K562 (cell line): ENCODE measurements at regions not wholly inside any gene's neighbourhood (a gene's known extent, or its start where the extent isn't known, plus 50 kb on each side); places are given as distances from the start of the nearest gene placed in this dataset.

ENCODE experiments used
- ATAC-seq: fragments of 200-7000 bp; cut with Tn5 transposase; 3 replicates; pipeline ENCODE4 v1.9.1; 2020; ENCODE audit warnings: moderate library complexity
- BruUV-seq: library from RNA; stranded (reverse); fragments of 400-500 nt; replicated peaks from 2 replicates; lab custom pipeline; 2021; lab: Mats Ljungman, UMichigan
- CTCF ChIA-PET: fragments of 300-600 bp; formaldehyde crosslinking; extraction: SDS; loops from one replicate; lab custom pipeline; 2021; ENCODE audit warnings: low intra/inter-chr PET ratio; lab: Yijun Ruan, JAX
- POLR2A ChIA-PET: fragments of 300-600, 350-650 bp; sonication (Branson Sonifier 250); formaldehyde crosslinking; extraction: SDS; loops from one replicate; lab custom pipeline; 2021; ENCODE audit warnings: antibody characterized with exemption, inconsistent platforms; lab: Yijun Ruan, JAX
- DNase-seq, 4 experiments: peaks; one replicate each; pipeline versions ENCODE4 v3.0.0 to v3.0.0-alpha.2; 2011 to 2018; ENCODE audit warnings: low spot score in 3 of 4, mixed read lengths in 3 of 4; ENCODE audit errors: extremely low read depth in 1 of 4
- FAIRE-seq: peaks from 2 replicates; lab custom pipeline; 2011; peaks lifted over from hg19 to GRCh38; lab: Jason Lieb, UNC
- H2AFZ ChIP-seq: 2 replicates; pipeline ENCODE4 v1.6.0; 2011; ENCODE audit warnings: low read depth, low read length, control low read depth, inconsistent platforms
- H3K27ac ChIP-seq: fragments of 200-600 bp; 3 replicates; pipeline ENCODE4 v1.8.0; 2011; ENCODE audit warnings: low read depth, mild to moderate bottlenecking, control low read depth, inconsistent platforms, low read length, moderate library complexity, mixed read lengths; ENCODE audit errors: extremely low read depth
- H3K27me3 ChIP-seq, 2 experiments: fragments of 300-600 bp in 1 of 2; 2 replicates in 1 of 2; 3 replicates in 1 of 2; pipeline versions ENCODE4 v1.6.0 to v1.8.0; 2011; ENCODE audit warnings: inconsistent platforms in 2 of 2, low read length in 2 of 2, mild to moderate bottlenecking in 1 of 2, mixed read lengths in 1 of 2, moderate library complexity in 1 of 2; ENCODE audit not compliant: control insufficient read depth in 2 of 2, insufficient read depth in 2 of 2
- H3K36me3 ChIP-seq: fragments of 300-600 bp; 3 replicates; pipeline ENCODE4 v1.8.0; 2011; ENCODE audit warnings: mild to moderate bottlenecking, low read length, inconsistent platforms; ENCODE audit not compliant: control insufficient read depth, insufficient read depth
- H3K4me1 ChIP-seq, 2 experiments: fragments of 200-600 bp in 1 of 2; replicated peaks in 1 of 2; 2 replicates in 1 of 2; 3 replicates in 1 of 2; pipeline versions ENCODE4 v1.5.1 to v1.8.0; 2011; ENCODE audit warnings: inconsistent platforms in 2 of 2, low read length in 2 of 2, mild to moderate bottlenecking in 1 of 2, mixed read lengths in 1 of 2, moderate library complexity in 1 of 2; ENCODE audit not compliant: control insufficient read depth in 2 of 2, insufficient read depth in 2 of 2
- H3K4me2 ChIP-seq: 2 replicates; pipeline ENCODE4 v1.6.1; 2011; ENCODE audit warnings: low read length, control low read depth, inconsistent platforms, mixed read lengths; ENCODE audit not compliant: insufficient read depth
- H3K4me3 ChIP-seq: fragments of 200-600 bp; sonication (generic), shearing (Covaris generic); 2 replicates; pipeline ENCODE4 v1.5.1; 2016; ENCODE audit warnings: control low read depth, inconsistent platforms
- H3K79me2 ChIP-seq: fragments of 200-600 bp; 3 replicates; pipeline ENCODE4 v1.8.0; 2011; ENCODE audit warnings: low read length, inconsistent platforms; ENCODE audit not compliant: control insufficient read depth, insufficient read depth
- H3K9ac ChIP-seq, 2 experiments: 2 replicates each; pipeline versions ENCODE4 v1.6.0 to v1.6.1; 2011; ENCODE audit warnings: low read depth in 2 of 2, low read length in 2 of 2, control low read depth in 1 of 2, inconsistent platforms in 1 of 2, mild to moderate bottlenecking in 1 of 2, mixed read lengths in 1 of 2; ENCODE audit not compliant: insufficient read depth in 1 of 2
- H3K9me1 ChIP-seq: one replicate; pipeline ENCODE4 v1.6.0; 2011; ENCODE audit warnings: inconsistent platforms, mild to moderate bottlenecking, low read length, moderate library complexity; ENCODE audit not compliant: control insufficient read depth, insufficient read depth
- H3K9me3 ChIP-seq: replicated peaks from 2 replicates; pipeline ENCODE4 v1.5.1; 2011; ENCODE audit warnings: low read depth, low read length, inconsistent platforms; ENCODE audit not compliant: control insufficient read depth, insufficient read depth
- H4K20me1 ChIP-seq: replicated peaks from 2 replicates; pipeline ENCODE4 v1.6.1; 2011; ENCODE audit warnings: low read length, inconsistent platforms, mixed read lengths; ENCODE audit not compliant: control insufficient read depth, insufficient read depth
- CBX3 ChIP-seq, 2 experiments: IDR thresholded peaks; 1 replicate in 1 of 2; 2 replicates in 1 of 2; pipeline ENCODE4 v1.6.1; 2012; ENCODE audit warnings: inconsistent platforms in 2 of 2, low read length in 2 of 2, borderline replicate concordance in 1 of 2, control low read depth in 1 of 2
- CBX5 ChIP-seq: IDR thresholded peaks from 2 replicates; pipeline ENCODE4 v1.6.1; 2014; ENCODE audit warnings: low read depth, borderline replicate concordance
- EP300 ChIP-seq: IDR thresholded peaks from 2 replicates; pipeline ENCODE4 v1.6.1; 2012; ENCODE audit warnings: low read length, improper control_type of control experiment
- JUND ChIP-seq, 2 experiments: IDR thresholded peaks; 2 replicates in 1 of 2; 3 replicates in 1 of 2; pipeline ENCODE4 v1.6.1; 2011; ENCODE audit warnings: borderline replicate concordance in 2 of 2, low read depth in 2 of 2, low read length in 2 of 2, improper control_type of control experiment in 1 of 2, missing biosample characterization in 1 of 2, missing genetic modification characterization in 1 of 2, missing genetic modification reagents in 1 of 2
- NCOA4 ChIP-seq: fragments of 450-650 bp; IDR thresholded peaks from 2 replicates; pipeline ENCODE4 v1.6.1; 2018; ENCODE audit warnings: mild to moderate bottlenecking; ENCODE audit not compliant: partially characterized antibody
- PTRF ChIP-seq: fragments of 450-650 bp; IDR thresholded peaks from 2 replicates; pipeline ENCODE4 v1.6.1; 2016; ENCODE audit warnings: mild to moderate bottlenecking, missing genetic modification characterization, missing compliant biosample characterization
- ZNF717 ChIP-seq: fragments of 250-450 bp; sonication (Bioruptor Pico); IDR thresholded peaks from 2 replicates; pipeline ENCODE4 v1.5.0; 2021
- WGBS: fragments of 100-300 bp; shearing (Covaris generic); methylation state at CpG from one replicate; pipeline ENCODE4 v1.1.6; 2016; ENCODE audit warnings: low coverage, mixed read lengths; ENCODE audit not compliant: insufficient coverage; ENCODE audit errors: missing lambda C conversion rate; 5-methylcytosine and 5-hydroxymethylcytosine counted together
- in situ Hi-C: fragments of 300-500 bp; cut with MboI; formaldehyde crosslinking; loops from 4 replicates; pipeline ENCODE4 v1.15.0; 2018; ENCODE audit warnings: inconsistent platforms, mixed read lengths
- intact Hi-C: fragments of 100-400 bp; cut with micrococcal nuclease; formaldehyde crosslinking; loops from 2 replicates; pipeline ENCODE4 v1.14.2; 2022
- TF ChIP-seq, protein P1 (sequence below), 2 experiments: fragments of 450-650 bp in 1 of 2; sonication (generic) in 1 of 2; formaldehyde crosslinking in 1 of 2; IDR thresholded peaks in 1 of 2; conservative IDR thresholded peaks in 1 of 2; 2 replicates each; pipeline versions ENCODE4 v1.6.1 to v1.8.1; 2016 to 2023; ENCODE audit warnings: mild to moderate bottlenecking in 2 of 2, moderate library complexity in 2 of 2, inconsistent platforms in 1 of 2, missing genetic modification reagents in 1 of 2
- TF ChIP-seq, protein P2 (sequence below): fragments of 450-650 bp; IDR thresholded peaks from 2 replicates; pipeline ENCODE4 v1.6.1; 2017; ENCODE audit warnings: mild to moderate bottlenecking, moderate library complexity
- TF ChIP-seq, protein P3 (sequence below): IDR thresholded peaks from 3 replicates; pipeline ENCODE4 v1.6.1; 2011; ENCODE audit warnings: borderline replicate concordance, mild to moderate bottlenecking; ENCODE audit not compliant: insufficient read length, insufficient read depth

DNA sequence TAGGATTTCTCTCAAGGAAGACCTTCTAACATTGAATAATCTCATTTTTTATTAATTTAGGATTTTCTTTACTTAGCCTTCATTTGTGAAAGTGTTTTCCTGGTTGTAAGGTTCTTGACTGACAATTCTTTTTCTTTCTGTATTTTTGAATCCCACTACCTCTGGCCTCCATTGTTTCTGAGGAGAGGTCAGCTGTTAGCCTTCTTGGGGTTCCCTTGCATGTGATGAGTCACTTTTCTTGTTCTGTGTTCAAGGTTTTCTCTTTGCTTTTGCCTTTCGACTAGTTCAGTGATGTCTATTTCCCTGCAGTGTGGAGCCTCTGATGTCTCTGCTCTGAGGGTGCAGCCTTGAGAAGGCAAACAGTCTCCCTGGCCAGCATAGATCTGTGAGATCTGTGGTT, 304.1 kb upstream of the ZNF32 start:
- no peak for ATAC-seq
- H3K9ac ChIP-seq: no peak overlapping the region
- ChIA-PET POLR2A (interaction anchor here (1.3 kb wide), 2 partner anchors 127 to 165 kb away, joined by 3 to 4 read pairs; no protein-coding TSS in a partner anchor), CTCF (no interaction called here)
- no peaks in the 10 kb centered on the region for H4K20me1 ChIP-seq
- H3K27me3 ChIP-seq: no peaks in the 10 kb centered on the region
- DNase-seq: no peak
- H3K4me2 ChIP-seq: no peak overlapping the region
- 0% methylated on average over 1 of the region's 1 CpG for WGBS
- no peak overlapping the region for H3K27ac ChIP-seq
- H3K36me3 ChIP-seq: no peaks in the 10 kb centered on the region
- no peak overlapping the region for H3K4me3 ChIP-seq
- H3K9me1 ChIP-seq: no peaks in the 10 kb centered on the region
- intact Hi-C loops (no loop called here), in situ Hi-C loops (no loop called here)
- BruUV-seq: no TSS peak
- TF ChIP-seq, protein P1, sequence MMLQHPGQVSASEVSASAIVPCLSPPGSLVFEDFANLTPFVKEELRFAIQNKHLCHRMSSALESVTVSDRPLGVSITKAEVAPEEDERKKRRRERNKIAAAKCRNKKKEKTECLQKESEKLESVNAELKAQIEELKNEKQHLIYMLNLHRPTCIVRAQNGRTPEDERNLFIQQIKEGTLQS (IDR thresholded peaks at IDR 0.05): 0 out of 2 replicates have a peak, but pooled peaks have one; percentile 31
- TF ChIP-seq, protein P1 (CRISPR knock-in tag; conservative IDR thresholded peaks at IDR 0.05): no peak
- TF ChIP-seq CBX3 (IDR thresholded peaks at IDR 0.05; ENCODE audit: borderline replicate concordance in 1 of 2, low read length in 2 of 2): 0 out of 3 replicates have a peak, but pooled peaks of 1 of the 2 experiments have one; percentile 49
- TF ChIP-seq JUND (IDR thresholded peaks at IDR 0.05; ENCODE audit: borderline replicate concordance, low read depth, low read length): peak; percentile 46; the same call in 1 of the 2 replicates
- no peak for TF ChIP-seq JUND (tag; IDR thresholded peaks at IDR 0.05; ENCODE audit: borderline replicate concordance, low read depth, low read length)
- TF ChIP-seq, protein P2, sequence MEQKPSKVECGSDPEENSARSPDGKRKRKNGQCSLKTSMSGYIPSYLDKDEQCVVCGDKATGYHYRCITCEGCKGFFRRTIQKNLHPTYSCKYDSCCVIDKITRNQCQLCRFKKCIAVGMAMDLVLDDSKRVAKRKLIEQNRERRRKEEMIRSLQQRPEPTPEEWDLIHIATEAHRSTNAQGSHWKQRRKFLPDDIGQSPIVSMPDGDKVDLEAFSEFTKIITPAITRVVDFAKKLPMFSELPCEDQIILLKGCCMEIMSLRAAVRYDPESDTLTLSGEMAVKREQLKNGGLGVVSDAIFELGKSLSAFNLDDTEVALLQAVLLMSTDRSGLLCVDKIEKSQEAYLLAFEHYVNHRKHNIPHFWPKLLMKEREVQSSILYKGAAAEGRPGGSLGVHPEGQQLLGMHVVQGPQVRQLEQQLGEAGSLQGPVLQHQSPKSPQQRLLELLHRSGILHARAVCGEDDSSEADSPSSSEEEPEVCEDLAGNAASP: no peak
- TF ChIP-seq NCOA4: no peak
- no peak for TF ChIP-seq PTRF (tag)
- peak; percentile 45; the same call in 1 of the 2 replicates for TF ChIP-seq CBX5
- no peak for TF ChIP-seq EP300
- TF ChIP-seq, protein P3, sequence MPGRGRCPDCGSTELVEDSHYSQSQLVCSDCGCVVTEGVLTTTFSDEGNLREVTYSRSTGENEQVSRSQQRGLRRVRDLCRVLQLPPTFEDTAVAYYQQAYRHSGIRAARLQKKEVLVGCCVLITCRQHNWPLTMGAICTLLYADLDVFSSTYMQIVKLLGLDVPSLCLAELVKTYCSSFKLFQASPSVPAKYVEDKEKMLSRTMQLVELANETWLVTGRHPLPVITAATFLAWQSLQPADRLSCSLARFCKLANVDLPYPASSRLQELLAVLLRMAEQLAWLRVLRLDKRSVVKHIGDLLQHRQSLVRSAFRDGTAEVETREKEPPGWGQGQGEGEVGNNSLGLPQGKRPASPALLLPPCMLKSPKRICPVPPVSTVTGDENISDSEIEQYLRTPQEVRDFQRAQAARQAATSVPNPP: no peak
- no peak for TF ChIP-seq ZNF717 (CRISPR knock-in tag)
- no peaks in the 10 kb centered on the region for H3K9me3 ChIP-seq
- FAIRE-seq: peak; percentile 65
- no peaks in the 10 kb centered on the region for H3K4me1 ChIP-seq
- H3K79me2 ChIP-seq: no peaks in the 10 kb centered on the region
- H2AFZ ChIP-seq: no peak overlapping the region
